ENCODE measurements at regions not wholly inside any gene's neighbourhood (a gene's known extent, or its start where the extent isn't known, plus 50 kb on each side); places are given as distances from the start of the nearest gene placed in this dataset.

GRCh38 chr9:90037146-90037797, 432.5 kb downstream of the GADD45G start:
- no peak for DNase-seq

- no peak for DNase-seq
These were observed 434.0 kb downstream of the GADD45G start for GRCh38 chr9:90038763-90039162.

- no peak for DNase-seq
These were observed 439.5 kb downstream of the GADD45G start for GRCh38 chr9:90044263-90044662.

GRCh38 chr9:90044710-90045151, 439.9 kb downstream of the GADD45G start:
- DNase-seq: no peak

- no peak for DNase-seq
These were observed 441.6 kb downstream of the GADD45G start for GRCh38 chr9:90046317-90046861.

- no peak for DNase-seq
These were observed 443.0 kb downstream of the GADD45G start for GRCh38 chr9:90047828-90048227.

GRCh38 chr9:90052366-90052765, 447.6 kb downstream of the GADD45G start:
- no peak for DNase-seq

- DNase-seq: no peak
These were observed 448.2 kb downstream of the GADD45G start for GRCh38 chr9:90053027-90053426.

- no peak for DNase-seq
These were observed 450.0 kb downstream of the GADD45G start for GRCh38 chr9:90054810-90055209.

GRCh38 chr9:90055226-90055625, 450.4 kb downstream of the GADD45G start:
- no peak for DNase-seq

- no peak for DNase-seq
These were observed 452.5 kb downstream of the GADD45G start for GRCh38 chr9:90057361-90057760.

GRCh38 chr9:90058182-90058763, 453.5 kb downstream of the GADD45G start:
- no peak for DNase-seq

- DNase-seq: no peak
These were observed 454.6 kb downstream of the GADD45G start for GRCh38 chr9:90059436-90059835.

- DNase-seq: no peak
These were observed 455.4 kb downstream of the GADD45G start for GRCh38 chr9:90060256-90060655.

GRCh38 chr9:90061187-90061586, 456.4 kb downstream of the GADD45G start:
- DNase-seq: no peak

- no peak for DNase-seq
These were observed 458.2 kb downstream of the GADD45G start for GRCh38 chr9:90062982-90063381.

GRCh38 chr9:90064248-90064647, 459.4 kb downstream of the GADD45G start:
- DNase-seq: no peak

- no peak for DNase-seq
These were observed 460.2 kb downstream of the GADD45G start for GRCh38 chr9:90064971-90065370.

- DNase-seq: no peak
These were observed 461.0 kb downstream of the GADD45G start for GRCh38 chr9:90065851-90066250.

- DNase-seq: no peak
These were observed 464.3 kb downstream of the GADD45G start for GRCh38 chr9:90069085-90069484.

- no peak for DNase-seq
These were observed 465.2 kb downstream of the GADD45G start for GRCh38 chr9:90070056-90070455.

- DNase-seq: no peak
These were observed 465.7 kb downstream of the GADD45G start for GRCh38 chr9:90070469-90070868.

GRCh38 chr9:90070931-90071660, 466.3 kb downstream of the GADD45G start:
- no peak for DNase-seq
